Body of pancreas (tissue), 4 donors: ENCODE measurements at regions not wholly inside any gene's neighbourhood (a gene's known extent, or its start where the extent isn't known, plus 50 kb on each side); places are given as distances from the start of the nearest gene placed in this dataset.

Experiments
- ATAC-seq: fragments of 150-250 bp; one replicate; pipeline ENCODE4 v1.9.1; 2016
- DNase-seq, 4 donors: peaks; one replicate each; pipeline ENCODE4 v3.0.0-alpha.2; 2019
- H3K27ac ChIP-seq, 4 donors: fragments of 200-600 bp; sonication (generic); 1 replicate in 3 of 4; 2 replicates in 1 of 4; pipeline versions ENCODE4 v1.5.1 to v1.6.1; 2016 to 2019; ENCODE audit warnings: mild to moderate bottlenecking in 1 of 4, mixed read lengths in 1 of 4, moderate library complexity in 1 of 4
- H3K27me3 ChIP-seq, 2 donors: fragments of 200-600 bp; sonication (generic); one replicate each; pipeline ENCODE4 v1.6.0; 2016; ENCODE audit warnings: mild to moderate bottlenecking in 1 of 2
- H3K36me3 ChIP-seq, 2 donors: fragments of 200-600 bp; sonication (generic); replicated peaks in 1 of 2; 2 replicates each; pipeline ENCODE4 v1.5.1; 2016; ENCODE audit warnings: low read depth in 2 of 2; ENCODE audit not compliant: insufficient read depth in 1 of 2
- H3K4me1 ChIP-seq: fragments of 200-600 bp; sonication (generic); one replicate; pipeline ENCODE4 v1.6.0; 2016
- H3K4me3 ChIP-seq, 2 donors: fragments of 200-600 bp; sonication (generic); 1 replicate in 1 of 2; 2 replicates in 1 of 2; pipeline ENCODE4 v1.5.1; 2016 to 2019
- H3K9me3 ChIP-seq, 3 donors: fragments of 200-600 bp; sonication (generic); 1 replicate in 2 of 3; 2 replicates in 1 of 3; pipeline ENCODE4 v1.5.1; 2016
- POLR2A ChIP-seq, 3 donors: fragments of 450-650 bp; IDR thresholded peaks; one replicate each; pipeline ENCODE4 v1.6.1; 2016; ENCODE audit warnings: antibody characterized with exemption in 3 of 3, mild to moderate bottlenecking in 2 of 3
- WGBS, 2 donors: methylation state at CpG; one replicate each; pipeline ENCODE4 v1.1.5; 2017; 5-methylcytosine and 5-hydroxymethylcytosine counted together
- intact Hi-C: fragments of 100-400 bp; cut with DNase I; formaldehyde crosslinking; loops from one replicate; pipeline ENCODE4 v1.15.1; 2023
- TF ChIP-seq, protein P1 (sequence below), 7 experiments: fragments of 450-650 bp in 4 of 7; fragments of 200-600 bp in 3 of 7; sonication (generic) in 3 of 7; IDR thresholded peaks; one replicate each; pipeline ENCODE4 v1.5.1; 2016 to 2019; ENCODE audit warnings: antibody characterized with exemption in 7 of 7

DNA sequence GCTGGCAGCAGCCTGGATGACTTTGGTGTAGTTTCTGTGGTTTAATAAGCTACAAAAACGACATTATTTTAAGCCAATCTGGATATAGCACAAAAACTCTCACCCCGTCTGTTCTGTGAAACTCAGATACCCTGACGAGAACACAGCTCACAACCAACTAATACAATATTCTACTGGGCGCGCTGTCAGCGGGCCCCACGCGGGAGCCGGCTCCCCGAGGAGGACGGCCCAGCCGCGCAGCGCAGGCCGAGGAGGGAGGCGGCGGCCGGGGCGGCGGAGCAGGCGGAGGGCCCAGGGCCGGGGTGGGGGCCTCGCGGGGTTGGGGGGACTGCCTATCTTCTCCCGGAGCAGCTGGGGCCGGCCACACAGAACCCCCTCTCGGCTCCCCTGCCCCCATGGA lies 87.2 kb upstream of the POU3F1 start:
- H3K36me3 ChIP-seq: no peaks in the 10 kb centered on the region
- intact Hi-C loops: no loop called here
- H3K4me1 ChIP-seq: no peaks in the 10 kb centered on the region
- no peak for DNase-seq
- no peak for ATAC-seq
- H3K27me3 ChIP-seq: no peaks in the 10 kb centered on the region
- H3K4me3 ChIP-seq: no peak overlapping the region
- no peak for TF ChIP-seq POLR2A (IDR thresholded peaks at IDR 0.05)
- TF ChIP-seq, protein P1, sequence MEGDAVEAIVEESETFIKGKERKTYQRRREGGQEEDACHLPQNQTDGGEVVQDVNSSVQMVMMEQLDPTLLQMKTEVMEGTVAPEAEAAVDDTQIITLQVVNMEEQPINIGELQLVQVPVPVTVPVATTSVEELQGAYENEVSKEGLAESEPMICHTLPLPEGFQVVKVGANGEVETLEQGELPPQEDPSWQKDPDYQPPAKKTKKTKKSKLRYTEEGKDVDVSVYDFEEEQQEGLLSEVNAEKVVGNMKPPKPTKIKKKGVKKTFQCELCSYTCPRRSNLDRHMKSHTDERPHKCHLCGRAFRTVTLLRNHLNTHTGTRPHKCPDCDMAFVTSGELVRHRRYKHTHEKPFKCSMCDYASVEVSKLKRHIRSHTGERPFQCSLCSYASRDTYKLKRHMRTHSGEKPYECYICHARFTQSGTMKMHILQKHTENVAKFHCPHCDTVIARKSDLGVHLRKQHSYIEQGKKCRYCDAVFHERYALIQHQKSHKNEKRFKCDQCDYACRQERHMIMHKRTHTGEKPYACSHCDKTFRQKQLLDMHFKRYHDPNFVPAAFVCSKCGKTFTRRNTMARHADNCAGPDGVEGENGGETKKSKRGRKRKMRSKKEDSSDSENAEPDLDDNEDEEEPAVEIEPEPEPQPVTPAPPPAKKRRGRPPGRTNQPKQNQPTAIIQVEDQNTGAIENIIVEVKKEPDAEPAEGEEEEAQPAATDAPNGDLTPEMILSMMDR (IDR thresholded peaks at IDR 0.05): no peak
- H3K27ac ChIP-seq: no peak overlapping the region
- H3K9me3 ChIP-seq: no peaks in the 10 kb centered on the region
- 9 to 26% methylated on average over 18 to 25 of the region's 27 CpGs for WGBS, 2 donors

DNA sequence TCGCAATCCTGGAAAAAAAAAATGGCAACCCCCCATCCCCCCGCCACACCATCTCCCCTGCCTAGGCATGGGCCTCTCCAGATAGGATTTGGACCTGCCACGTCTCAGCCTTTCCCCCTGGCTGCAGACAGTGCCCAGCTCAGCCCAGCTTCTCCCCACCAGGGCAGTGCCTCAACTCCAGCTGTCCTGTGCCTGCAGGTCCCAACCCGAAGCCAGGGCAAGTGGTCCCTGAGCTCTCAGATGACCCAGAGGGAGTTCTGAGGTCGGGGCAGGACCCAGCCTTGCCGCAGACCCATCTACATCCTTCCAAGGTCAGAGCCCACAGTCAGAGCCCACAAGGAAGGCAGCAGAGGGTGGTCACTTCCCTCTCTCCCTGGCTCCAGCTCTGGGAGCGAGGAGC lies 86.7 kb upstream of the POU3F1 start:
- H3K27me3 ChIP-seq: no peaks in the 10 kb centered on the region

GRCh38 chr1:38132681-38133080 lies 86.1 kb upstream of the POU3F1 start:
- TF ChIP-seq POLR2A (IDR thresholded peaks at IDR 0.05): no peak
- TF ChIP-seq, protein P1 (IDR thresholded peaks at IDR 0.05): no peak
- H3K9me3 ChIP-seq: no peaks in the 10 kb centered on the region
- H3K27ac ChIP-seq: no peak overlapping the region
- H3K27me3 ChIP-seq: no peaks in the 10 kb centered on the region
- DNase-seq (no peak), ATAC-seq (no peak)
- 77 to 79% methylated on average over 6 of the region's 6 CpGs for WGBS, 2 donors
- H3K4me1 ChIP-seq: no peaks in the 10 kb centered on the region
- intact Hi-C loops: no loop called here
- H3K4me3 ChIP-seq: no peak overlapping the region
- H3K36me3 ChIP-seq: no peaks in the 10 kb centered on the region

More for the DNA sequence above, 86.7 kb upstream of the POU3F1 start:
- Histone ChIP-seq H3K4me3 (no peak overlapping the region), H3K4me1 (no peaks in the 10 kb centered on the region), H3K9me3 (no peaks in the 10 kb centered on the region), H3K27ac (no peak overlapping the region), H3K36me3 (no peaks in the 10 kb centered on the region)
- TF ChIP-seq, protein P1 (IDR thresholded peaks at IDR 0.05): no peak
- no peak for TF ChIP-seq POLR2A (IDR thresholded peaks at IDR 0.05)
- ATAC-seq (no peak), DNase-seq (no peak)
- 53 to 62% methylated on average over 4 to 5 of the region's 7 CpGs for WGBS, 2 donors
- intact Hi-C loops: no loop called here

GRCh38 chr1:38131024-38131585 lies 84.5 kb upstream of the POU3F1 start:
- TF ChIP-seq, protein P1 (IDR thresholded peaks at IDR 0.05): no peak
- TF ChIP-seq POLR2A (IDR thresholded peaks at IDR 0.05): no peak
- 52 to 65% methylated on average over 6 of the region's 6 CpGs for WGBS, 2 donors
- no peaks in the 10 kb centered on the region for H3K9me3 ChIP-seq

GRCh38 chr1:38129971-38130370 lies 83.4 kb upstream of the POU3F1 start:
- H3K4me1 ChIP-seq: no peaks in the 10 kb centered on the region
- no peak for DNase-seq
- H3K9me3 ChIP-seq: no peaks in the 10 kb centered on the region
- ATAC-seq: no peak
- no peak overlapping the region for H3K27ac ChIP-seq
- intact Hi-C loops: no loop called here
- H3K4me3 ChIP-seq: no peak overlapping the region
- H3K27me3 ChIP-seq: no peaks in the 10 kb centered on the region
- 89 to 90% methylated on average over 2 of the region's 2 CpGs for WGBS, 2 donors
- H3K36me3 ChIP-seq: no peaks in the 10 kb centered on the region
- TF ChIP-seq POLR2A (IDR thresholded peaks at IDR 0.05): no peak
- TF ChIP-seq, protein P1 (IDR thresholded peaks at IDR 0.05): no peak

More at GRCh38 chr1:38131024-38131585, 84.5 kb upstream of the POU3F1 start:
- Histone ChIP-seq H3K4me3 (no peak overlapping the region), H3K27ac (no peak overlapping the region), H3K27me3 (no peaks in the 10 kb centered on the region), H3K36me3 (no peaks in the 10 kb centered on the region), H3K4me1 (no peaks in the 10 kb centered on the region)
- intact Hi-C loops: no loop called here
- DNase-seq (no peak), ATAC-seq (no peak)
